Embryonic facial prominence (tissue), 1 donor: ENCODE measurements at regions not wholly inside any gene's neighbourhood (a gene's known extent, or its start where the extent isn't known, plus 50 kb on each side); places are given as distances from the start of the nearest gene placed in this dataset.

Source experiments
- DNase-seq: peaks from one replicate; pipeline ENCODE4 v3.0.0-alpha.2; 2016; ENCODE audit errors: extremely low spot score

- DNase-seq = no peak
These were observed 255.2 kb downstream of the BUB3 start for GRCh38 chr10:123409426-123409825.

GRCh38 chr10:123409884-123410283, 255.7 kb downstream of the BUB3 start:
- no peak for DNase-seq

GRCh38 chr10:123413353-123413752, 252.8 kb upstream of the GPR26 start:
- DNase-seq = no peak

GRCh38 chr10:123415523-123415922, 250.6 kb upstream of the GPR26 start:
- DNase-seq = no peak

GRCh38 chr10:123417414-123417813, 248.7 kb upstream of the GPR26 start:
- no peak for DNase-seq

GRCh38 chr10:123421461-123421860, 244.7 kb upstream of the GPR26 start:
- DNase-seq = no peak

- DNase-seq = no peak
These were observed 243.9 kb upstream of the GPR26 start for GRCh38 chr10:123422261-123422660.

- no peak for DNase-seq
These were observed 241.6 kb upstream of the GPR26 start for GRCh38 chr10:123424537-123424936.

GRCh38 chr10:123425680-123426079, 240.5 kb upstream of the GPR26 start:
- no peak for DNase-seq

- DNase-seq = no peak
These were observed 238.9 kb upstream of the GPR26 start for GRCh38 chr10:123427165-123427786.

- no peak for DNase-seq
These were observed 237.8 kb upstream of the GPR26 start for GRCh38 chr10:123428391-123428790.

GRCh38 chr10:123429706-123430221, 236.4 kb upstream of the GPR26 start:
- DNase-seq = no peak

GRCh38 chr10:123433539-123433938, 232.6 kb upstream of the GPR26 start:
- DNase-seq = no peak

- no peak for DNase-seq
These were observed 231.6 kb upstream of the GPR26 start for GRCh38 chr10:123434435-123435039.

- no peak for DNase-seq
These were observed 223.3 kb upstream of the GPR26 start for GRCh38 chr10:123442901-123443300.

GRCh38 chr10:123443924-123444323, 222.2 kb upstream of the GPR26 start:
- DNase-seq = no peak

GRCh38 chr10:123445261-123445775, 220.8 kb upstream of the GPR26 start:
- no peak for DNase-seq

- DNase-seq = no peak
These were observed 219.6 kb upstream of the GPR26 start for GRCh38 chr10:123446449-123447156.

GRCh38 chr10:123449234-123449962, 216.8 kb upstream of the GPR26 start:
- DNase-seq = no peak

- DNase-seq = no peak
These were observed 215.1 kb upstream of the GPR26 start for GRCh38 chr10:123450956-123451605.

GRCh38 chr10:123451618-123452245, 214.4 kb upstream of the GPR26 start:
- DNase-seq = no peak
